ENCODE measurements at regions not wholly inside any gene's neighbourhood (a gene's known extent, or its start where the extent isn't known, plus 50 kb on each side); places are given as distances from the start of the nearest gene placed in this dataset.

DNA sequence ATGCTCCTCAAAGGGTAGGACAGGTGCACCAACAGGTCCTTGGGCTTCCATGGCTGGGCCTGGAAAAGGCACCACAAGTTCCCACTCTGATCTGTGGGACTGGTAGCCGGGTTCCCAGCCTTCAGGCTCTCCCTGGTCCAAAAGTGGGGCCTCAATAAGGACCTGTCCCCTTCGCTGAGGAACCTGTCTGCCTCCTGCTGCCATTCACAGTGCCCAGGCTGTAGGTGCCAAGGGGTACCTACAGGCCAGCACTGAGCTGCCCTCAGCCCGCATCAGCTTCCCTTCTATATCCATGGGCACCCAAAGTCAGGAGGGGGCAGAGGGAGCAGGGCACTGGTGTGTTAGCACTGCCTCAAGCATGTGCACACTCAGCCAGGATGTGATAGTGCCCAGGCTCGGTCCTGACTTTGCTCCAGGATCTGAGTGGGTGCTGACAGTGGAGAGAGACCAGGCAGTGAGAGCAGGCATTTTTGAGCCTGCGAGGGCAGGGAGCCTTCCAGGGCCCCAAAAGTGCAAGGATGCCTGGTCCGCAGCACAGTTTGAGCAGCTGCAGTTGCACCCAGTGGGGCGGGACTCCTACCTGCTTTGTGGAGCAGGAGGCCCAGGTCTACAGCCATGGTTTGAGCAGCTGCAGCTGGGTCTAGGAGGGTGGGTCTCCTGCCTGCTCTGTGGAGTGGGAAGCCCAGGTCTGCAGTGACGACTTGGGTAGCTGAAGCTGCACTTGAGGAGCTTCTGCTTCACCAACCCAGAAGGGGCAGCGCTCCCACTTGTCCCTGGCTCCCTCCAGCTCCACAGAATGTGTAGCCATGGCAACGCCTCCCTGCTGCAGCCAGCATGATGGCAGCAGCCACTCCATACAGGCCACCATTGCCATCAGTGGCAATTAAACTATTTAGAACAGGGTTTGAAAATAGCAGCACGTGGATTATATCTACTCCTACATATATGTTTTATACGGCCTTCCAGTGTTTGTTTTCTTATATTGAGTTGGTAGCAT is 376.4 kb downstream of the KCTD8 start:
- Histone ChIP-seq H3K36me3 (replicated peaks in 1 of 2; ENCODE audit: insufficient read depth in 1 of 2, low read depth in 2 of 2) (no peaks in the 10 kb centered on the region), H3K9me3 (no peaks in the 10 kb centered on the region), H3K27ac (no peak overlapping the region), H3K27me3 (no peaks in the 10 kb centered on the region), H3K4me1 (no peaks in the 10 kb centered on the region), H3K4me3 (no peak overlapping the region)
- intact Hi-C loops (cut with DNase I), result no loop called here
- 61 to 64% methylated on average over 8 to 11 of the region's 12 CpGs for WGBS, 2 donors
- TF ChIP-seq, protein P1, sequence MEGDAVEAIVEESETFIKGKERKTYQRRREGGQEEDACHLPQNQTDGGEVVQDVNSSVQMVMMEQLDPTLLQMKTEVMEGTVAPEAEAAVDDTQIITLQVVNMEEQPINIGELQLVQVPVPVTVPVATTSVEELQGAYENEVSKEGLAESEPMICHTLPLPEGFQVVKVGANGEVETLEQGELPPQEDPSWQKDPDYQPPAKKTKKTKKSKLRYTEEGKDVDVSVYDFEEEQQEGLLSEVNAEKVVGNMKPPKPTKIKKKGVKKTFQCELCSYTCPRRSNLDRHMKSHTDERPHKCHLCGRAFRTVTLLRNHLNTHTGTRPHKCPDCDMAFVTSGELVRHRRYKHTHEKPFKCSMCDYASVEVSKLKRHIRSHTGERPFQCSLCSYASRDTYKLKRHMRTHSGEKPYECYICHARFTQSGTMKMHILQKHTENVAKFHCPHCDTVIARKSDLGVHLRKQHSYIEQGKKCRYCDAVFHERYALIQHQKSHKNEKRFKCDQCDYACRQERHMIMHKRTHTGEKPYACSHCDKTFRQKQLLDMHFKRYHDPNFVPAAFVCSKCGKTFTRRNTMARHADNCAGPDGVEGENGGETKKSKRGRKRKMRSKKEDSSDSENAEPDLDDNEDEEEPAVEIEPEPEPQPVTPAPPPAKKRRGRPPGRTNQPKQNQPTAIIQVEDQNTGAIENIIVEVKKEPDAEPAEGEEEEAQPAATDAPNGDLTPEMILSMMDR (IDR thresholded peaks at IDR 0.05), result no peak
- TF ChIP-seq POLR2A (IDR thresholded peaks at IDR 0.05), result no peak
- DNase-seq, result no peak
- ATAC-seq, result no peak

DNA sequence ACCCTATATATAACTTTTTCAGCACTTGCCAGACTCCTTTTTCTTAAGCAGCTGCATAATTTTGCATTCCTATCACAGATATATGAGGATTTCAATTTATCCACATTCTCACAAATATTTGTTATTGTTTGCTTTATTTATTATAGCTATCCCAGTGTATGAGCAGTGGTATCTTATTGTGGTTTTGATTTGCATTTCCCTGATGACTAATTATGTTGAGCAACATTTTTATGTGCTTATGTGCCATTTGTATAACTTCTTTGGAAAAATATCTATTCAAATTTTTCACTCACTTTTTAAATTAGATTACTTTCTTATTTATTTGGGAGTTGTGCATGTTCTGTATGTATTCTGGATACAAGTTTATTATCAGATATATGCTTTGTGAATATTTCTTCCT is 361.9 kb downstream of the KCTD8 start:
- DNase-seq, result no peak
- no peak for ATAC-seq
- Histone ChIP-seq H3K9me3 (no peaks in the 10 kb centered on the region), H3K36me3 (replicated peaks in 1 of 2; ENCODE audit: insufficient read depth in 1 of 2, low read depth in 2 of 2) (no peaks in the 10 kb centered on the region), H3K4me3 (no peak overlapping the region), H3K27ac (no peak overlapping the region), H3K4me1 (no peaks in the 10 kb centered on the region), H3K27me3 (no peaks in the 10 kb centered on the region)
- intact Hi-C loops (cut with DNase I), result no loop called here
- TF ChIP-seq POLR2A (IDR thresholded peaks at IDR 0.05), result no peak
- TF ChIP-seq, protein P1 (IDR thresholded peaks at IDR 0.05), result no peak

DNA sequence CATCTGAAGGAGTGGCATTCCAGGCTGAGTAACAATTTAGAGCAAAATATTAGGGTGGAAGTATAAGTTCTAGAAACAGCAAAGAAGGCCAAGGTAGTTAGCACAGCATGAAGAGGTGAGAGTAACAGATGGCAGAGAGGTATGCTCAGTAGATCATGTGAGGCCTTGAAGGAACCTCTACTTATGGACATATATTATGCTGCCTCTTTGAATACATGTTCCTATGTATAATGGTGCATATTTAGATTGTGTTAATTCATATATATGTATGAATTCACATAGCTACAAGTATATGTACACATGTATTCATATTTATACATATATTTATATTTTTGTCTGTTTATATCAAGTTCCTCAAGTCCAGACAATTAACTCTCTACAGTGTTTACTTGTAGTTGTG is 355.2 kb downstream of the KCTD8 start:
- H3K4me1 ChIP-seq, result no peaks in the 10 kb centered on the region
- no peak for ATAC-seq
- no peaks in the 10 kb centered on the region for H3K9me3 ChIP-seq
- DNase-seq, result no peak
- no peak overlapping the region for H3K27ac ChIP-seq
- H3K27me3 ChIP-seq, result no peaks in the 10 kb centered on the region
- H3K36me3 ChIP-seq (replicated peaks in 1 of 2; ENCODE audit: insufficient read depth in 1 of 2, low read depth in 2 of 2), result no peaks in the 10 kb centered on the region
- TF ChIP-seq, protein P1 (IDR thresholded peaks at IDR 0.05), result no peak
- TF ChIP-seq POLR2A (IDR thresholded peaks at IDR 0.05), result no peak
- intact Hi-C loops (cut with DNase I), result no loop called here
- no peak overlapping the region for H3K4me3 ChIP-seq

DNA sequence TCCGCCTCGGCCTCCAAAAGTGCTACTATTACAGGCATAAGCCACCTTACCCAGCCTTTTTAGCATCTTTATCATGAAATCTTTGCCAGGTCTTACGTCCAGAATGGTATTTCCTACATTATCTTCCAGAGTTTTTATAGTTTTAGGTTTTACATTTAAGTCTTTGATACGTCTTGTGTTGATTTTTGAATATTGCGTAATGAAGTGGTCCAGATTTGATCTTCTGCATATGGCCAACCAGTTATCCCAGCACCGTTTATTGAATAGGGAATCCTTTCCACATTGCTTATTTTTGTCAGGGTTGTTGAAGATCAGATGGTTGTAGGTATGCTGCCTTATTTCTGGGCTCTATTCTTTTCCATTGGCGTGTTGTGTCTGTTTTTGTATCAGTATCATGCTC is 349.6 kb downstream of the KCTD8 start:
- Histone ChIP-seq H3K4me1 (no peaks in the 10 kb centered on the region), H3K36me3 (replicated peaks in 1 of 2; ENCODE audit: insufficient read depth in 1 of 2, low read depth in 2 of 2) (no peaks in the 10 kb centered on the region), H3K27ac (no peak overlapping the region), H3K9me3 (no peaks in the 10 kb centered on the region), H3K27me3 (no peaks in the 10 kb centered on the region), H3K4me3 (no peak overlapping the region)
- TF ChIP-seq, protein P1 (IDR thresholded peaks at IDR 0.05), result no peak
- TF ChIP-seq POLR2A (IDR thresholded peaks at IDR 0.05), result no peak
- intact Hi-C loops (cut with DNase I), result no loop called here
- ATAC-seq, result no peak
- WGBS, 2 donors, result 66% methylated on average over 7 of the region's 7 CpGs
- no peak for DNase-seq

DNA sequence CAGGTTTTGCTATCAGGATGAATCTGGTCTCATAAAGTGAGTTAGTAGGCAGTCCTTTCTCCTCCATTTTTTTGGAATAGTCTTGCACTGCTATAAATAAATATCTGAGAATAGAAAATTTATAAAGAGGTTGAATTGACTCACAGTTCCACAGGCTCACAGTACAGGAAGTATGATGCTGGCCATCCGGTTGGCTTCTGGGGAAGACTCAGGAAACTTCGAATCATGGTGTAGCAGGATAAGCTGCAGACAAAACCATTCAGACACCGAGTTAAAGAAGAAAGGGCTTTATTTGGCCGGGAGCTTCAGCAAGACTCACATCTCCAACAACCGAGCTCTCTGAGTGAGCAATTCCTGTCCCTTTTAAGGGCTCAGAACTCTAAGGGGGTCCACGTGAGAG is 348.2 kb downstream of the KCTD8 start:
- no peaks in the 10 kb centered on the region for H3K9me3 ChIP-seq
- H3K36me3 ChIP-seq (replicated peaks in 1 of 2; ENCODE audit: insufficient read depth in 1 of 2, low read depth in 2 of 2), result no peaks in the 10 kb centered on the region
- intact Hi-C loops (cut with DNase I), result no loop called here
- DNase-seq (no peak), ATAC-seq (no peak)
- no peak overlapping the region for H3K27ac ChIP-seq
- no peaks in the 10 kb centered on the region for H3K27me3 ChIP-seq
- H3K4me3 ChIP-seq, result no peak overlapping the region
- 60 to 67% methylated on average over 6 of the region's 6 CpGs for WGBS, 2 donors
- TF ChIP-seq, protein P1 (IDR thresholded peaks at IDR 0.05), result no peak
- no peak for TF ChIP-seq POLR2A (IDR thresholded peaks at IDR 0.05)
- no peaks in the 10 kb centered on the region for H3K4me1 ChIP-seq

Data from body of pancreas (tissue), 4 donors.